Medulla oblongata (tissue), 1 donor: ENCODE measurements at regions not wholly inside any gene's neighbourhood (a gene's known extent, or its start where the extent isn't known, plus 50 kb on each side); places are given as distances from the start of the nearest gene placed in this dataset.

ENCODE experiments used
- DNase-seq: peaks from one replicate; pipeline ENCODE4 v3.0.0-alpha.2; 2015; ENCODE audit errors: extremely low spot score

DNA sequence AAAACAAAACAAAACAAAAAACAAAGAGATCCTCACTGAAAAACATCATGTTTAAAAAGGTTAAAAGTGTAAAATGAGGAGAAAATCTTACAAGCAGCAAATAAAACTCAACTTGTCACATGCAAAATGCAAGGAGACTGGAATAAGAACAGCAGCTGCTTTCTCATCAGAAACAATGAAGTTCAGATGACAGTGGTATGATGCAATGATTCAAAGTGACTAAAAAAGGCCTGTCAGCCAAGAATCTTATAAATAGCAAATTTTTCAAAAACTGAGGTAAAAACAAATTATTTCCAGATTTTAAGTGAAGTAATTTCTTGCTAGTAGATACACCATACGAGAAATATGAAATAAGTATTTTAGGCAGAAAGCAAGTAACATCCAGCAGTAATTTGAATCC is 68.6 kb upstream of the EPHA3 start:
- DNase-seq = no peak

DNA sequence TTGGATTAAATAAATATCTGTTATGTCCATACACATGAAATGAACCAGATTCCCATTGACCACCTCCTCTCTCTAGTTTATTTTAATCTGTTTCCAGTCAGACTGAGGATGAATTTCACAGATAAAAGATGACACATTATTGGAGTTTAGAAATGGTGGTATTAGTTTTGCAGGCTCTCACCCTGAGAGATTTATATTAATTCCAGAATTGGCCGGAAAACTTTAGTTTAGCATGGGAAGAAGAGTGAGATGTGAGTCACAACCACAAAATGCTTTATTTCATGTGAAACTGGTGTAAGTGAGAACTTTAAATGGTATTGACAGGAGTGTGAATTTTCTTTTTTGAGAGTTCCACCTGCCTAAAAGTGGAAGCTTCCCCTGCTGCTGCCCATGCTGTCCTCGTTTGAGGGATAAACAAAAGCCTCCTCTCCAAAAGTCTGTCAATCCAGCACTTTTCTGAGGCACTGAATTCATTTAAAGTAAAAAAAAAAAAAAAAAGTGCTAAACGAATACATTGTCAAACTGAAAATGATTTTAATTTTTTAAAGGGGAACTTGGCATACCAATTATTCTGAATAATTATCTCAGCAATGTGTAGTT is 65.1 kb upstream of the EPHA3 start:
- no peak for DNase-seq

DNA sequence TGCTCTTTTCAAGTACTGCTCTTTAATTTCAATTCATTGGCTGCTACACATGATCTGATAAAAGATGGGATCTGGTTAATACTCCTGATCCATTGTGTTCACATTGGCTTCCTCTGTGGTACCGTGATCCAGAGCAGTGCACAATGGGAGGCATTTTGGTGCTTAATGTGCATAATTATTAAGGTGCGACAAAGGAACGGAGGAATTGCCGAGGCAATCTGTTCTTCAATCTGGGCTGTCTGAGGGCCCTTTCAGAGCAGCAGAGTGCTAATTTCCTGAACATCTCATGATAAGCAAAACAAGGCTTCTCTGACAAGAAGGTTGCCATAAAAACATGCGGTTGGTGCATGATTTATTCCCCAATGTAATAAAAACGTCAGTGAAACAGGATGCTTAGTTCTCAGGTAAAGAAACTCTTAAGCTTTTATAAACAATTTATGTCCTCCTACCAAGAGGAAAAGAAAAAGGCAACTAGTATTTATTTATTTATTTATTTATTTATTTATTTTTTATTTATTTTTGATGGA is 64.0 kb upstream of the EPHA3 start:
- DNase-seq = no peak

DNA sequence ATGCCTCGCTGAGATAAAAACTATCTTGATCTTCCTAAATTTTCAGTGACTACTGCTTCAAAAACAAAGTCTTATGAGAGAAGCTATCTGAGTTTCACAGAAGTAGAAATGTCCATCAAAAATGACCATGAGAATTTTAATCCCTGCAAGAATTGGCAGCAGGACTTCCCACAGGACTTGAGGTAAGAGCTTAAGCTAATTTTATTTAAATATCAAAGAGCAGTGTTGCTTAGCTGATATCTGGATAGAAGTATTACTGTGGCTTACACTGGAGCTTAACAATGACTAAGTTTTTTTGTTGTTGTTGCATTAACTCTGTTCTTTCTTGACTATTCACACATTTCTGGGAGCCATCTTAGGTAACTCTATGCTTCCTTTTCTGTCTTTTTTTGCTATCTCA is 60.8 kb upstream of the EPHA3 start:
- DNase-seq = no peak

- no peak for DNase-seq
Observed at GRCh38 chr3:89049119-89049518, 58.3 kb upstream of the EPHA3 start.

DNA sequence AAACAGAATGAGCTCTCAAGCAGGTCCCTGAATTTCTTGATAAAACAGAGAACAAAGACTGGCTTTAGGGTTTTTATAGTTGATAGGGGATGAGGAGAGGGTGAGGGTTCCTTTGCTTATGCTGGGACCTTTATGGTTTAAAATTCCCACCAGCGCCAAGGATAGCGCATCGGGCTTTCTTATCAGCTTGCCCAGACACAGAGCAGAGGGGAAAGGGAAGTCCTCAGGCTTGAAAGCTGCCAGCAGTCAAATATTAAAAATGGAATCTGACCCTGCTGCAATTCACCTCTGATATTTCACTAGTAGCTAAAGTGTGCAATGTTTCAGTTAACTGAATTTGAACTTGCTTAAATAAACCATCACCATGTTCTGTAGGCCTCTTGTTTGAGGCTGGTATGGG is 55.0 kb upstream of the EPHA3 start:
- no peak for DNase-seq

GRCh38 chr3:89057398-89057797 is 50.0 kb upstream of the EPHA3 start:
- DNase-seq = no peak
